IMR-90 (cell line): ENCODE measurements at regions not wholly inside any gene's neighbourhood (a gene's known extent, or its start where the extent isn't known, plus 50 kb on each side); places are given as distances from the start of the nearest gene placed in this dataset.

Experiments
- ATAC-seq: fragments of 200-7000 bp; cut with Tn5 transposase; 2 replicates; pipeline ENCODE4 v1.9.1; 2020; ENCODE audit warnings: low read depth, mild to moderate bottlenecking, moderate library complexity
- BruUV-seq: library from RNA; stranded (reverse); fragments of 400-500 nt; replicated peaks from 2 replicates; lab custom pipeline; 2021; lab: Mats Ljungman, UMichigan
- CTCF ChIA-PET: fragments of 300-600 bp; formaldehyde crosslinking; extraction: SDS; loops from one replicate; lab custom pipeline; 2021; ENCODE audit warnings: antibody characterized with exemption; lab: Yijun Ruan, JAX
- POLR2A ChIA-PET: fragments of 300-600 bp; sonication (Branson Sonifier 250); formaldehyde crosslinking; loops from one replicate; lab custom pipeline; 2022; ENCODE audit warnings: antibody characterized with exemption; ENCODE audit not compliant: unreplicated experiment; lab: Charles Lee
- DNase-seq: peaks from one replicate; pipeline ENCODE4 v3.0.0; 2013
- H2AFZ ChIP-seq: replicated peaks from 2 replicates; pipeline ENCODE3; 2013; ENCODE audit warnings: low read length, mild to moderate bottlenecking; ENCODE audit not compliant: poor library complexity
- H2AK5ac ChIP-seq: 2 replicates; pipeline ENCODE4 v1.6.1; 2013; ENCODE audit warnings: low read depth, low read length, inconsistent platforms
- H2AK9ac ChIP-seq: replicated peaks from 2 replicates; pipeline ENCODE3; 2013; ENCODE audit warnings: mild to moderate bottlenecking, low read depth, low read length, moderate library complexity; ENCODE audit not compliant: poor library complexity
- H2BK120ac ChIP-seq: 2 replicates; pipeline ENCODE4 v1.6.1; 2013; ENCODE audit warnings: low read depth, low read length, inconsistent platforms
- H2BK15ac ChIP-seq: 3 replicates; pipeline ENCODE4 v1.6.1; 2013; ENCODE audit warnings: low read depth, low read length, inconsistent platforms
- H2BK20ac ChIP-seq: 2 replicates; pipeline ENCODE4 v1.6.1; 2013; ENCODE audit warnings: low read depth, mild to moderate bottlenecking, inconsistent platforms, low read length, moderate library complexity
- H2BK5ac ChIP-seq: 2 replicates; pipeline ENCODE4 v1.6.1; 2013; ENCODE audit warnings: mild to moderate bottlenecking, low read depth, low read length, inconsistent platforms; ENCODE audit not compliant: poor library complexity, severe bottlenecking
- H3K14ac ChIP-seq: replicated peaks from 2 replicates; pipeline ENCODE4 v1.6.1; 2013; ENCODE audit warnings: low read depth, low read length, inconsistent platforms
- H3K18ac ChIP-seq: 2 replicates; pipeline ENCODE4 v1.6.1; 2013; ENCODE audit warnings: low read depth, low read length, control low read depth
- H3K23ac ChIP-seq: 2 replicates; pipeline ENCODE4 v1.6.1; 2013; ENCODE audit warnings: low read depth, low read length, inconsistent platforms
- H3K27ac ChIP-seq: 2 replicates; pipeline ENCODE4 v1.5.1; 2013; ENCODE audit warnings: mild to moderate bottlenecking, control low read depth, low read length; ENCODE audit not compliant: insufficient read depth
- H3K27me3 ChIP-seq: 2 replicates; pipeline ENCODE4 v1.6.1; 2013; ENCODE audit warnings: low read length; ENCODE audit not compliant: control insufficient read depth, insufficient read depth
- H3K36me3 ChIP-seq: 2 replicates; pipeline ENCODE4 v1.6.1; 2013; ENCODE audit warnings: low read length, mixed read lengths; ENCODE audit not compliant: control insufficient read depth, insufficient read depth
- H3K4ac ChIP-seq: 2 replicates; pipeline ENCODE4 v1.6.1; 2013; ENCODE audit warnings: low read depth, low read length, inconsistent platforms
- H3K4me1 ChIP-seq: 2 replicates; pipeline ENCODE4 v1.6.1; 2013; ENCODE audit warnings: low read length, mixed read lengths; ENCODE audit not compliant: control insufficient read depth, insufficient read depth
- H3K4me2 ChIP-seq: 2 replicates; pipeline ENCODE4 v1.6.1; 2013; ENCODE audit warnings: low read depth, mild to moderate bottlenecking, control low read depth, low read length, moderate library complexity
- H3K4me3 ChIP-seq: 2 replicates; pipeline ENCODE4 v1.5.1; 2013; ENCODE audit warnings: low read depth, mild to moderate bottlenecking, control low read depth, low read length, moderate library complexity; ENCODE audit not compliant: insufficient read depth
- H3K56ac ChIP-seq: 2 replicates; pipeline ENCODE4 v1.6.1; 2013; ENCODE audit warnings: low read length, inconsistent platforms; ENCODE audit not compliant: insufficient read depth; ENCODE audit errors: extremely low read depth
- H3K79me1 ChIP-seq, 2 experiments: 2 replicates each; pipeline ENCODE4 v1.6.1; 2013; ENCODE audit warnings: low read length in 2 of 2, inconsistent platforms in 1 of 2, low read depth in 1 of 2
- H3K9ac ChIP-seq: 2 replicates; pipeline ENCODE4 v1.6.1; 2013; ENCODE audit warnings: low read depth, low read length, control low read depth
- H3K9me1 ChIP-seq: 2 replicates; pipeline ENCODE4 v1.6.1; 2013; ENCODE audit warnings: low read length, inconsistent platforms; ENCODE audit not compliant: insufficient read depth
- H3K9me3 ChIP-seq: 2 replicates; pipeline ENCODE4 v1.6.1; 2013; ENCODE audit warnings: low read length; ENCODE audit not compliant: control insufficient read depth, insufficient read depth
- H4K20me1 ChIP-seq: 2 replicates; pipeline ENCODE4 v1.6.1; 2013; ENCODE audit warnings: low read length, inconsistent platforms; ENCODE audit not compliant: insufficient read depth
- H4K5ac ChIP-seq: 2 replicates; pipeline ENCODE4 v1.6.1; 2013; ENCODE audit warnings: mild to moderate bottlenecking, low read depth, low read length, control low read depth
- H4K8ac ChIP-seq, 2 experiments: 2 replicates each; pipeline ENCODE4 v1.6.1; 2013; ENCODE audit warnings: low read depth in 2 of 2, low read length in 2 of 2, control low read depth in 1 of 2, inconsistent platforms in 1 of 2
- H4K91ac ChIP-seq: 2 replicates; pipeline ENCODE4 v1.6.1; 2013; ENCODE audit warnings: low read depth, low read length, inconsistent platforms; ENCODE audit not compliant: insufficient read depth
- CHD1 ChIP-seq: IDR thresholded peaks from 2 replicates; pipeline ENCODE4 v1.6.1; 2012; ENCODE audit warnings: low read depth, low read length, improper control_type of control experiment
- FOS ChIP-seq: fragments of 150-350 bp; IDR thresholded peaks from 2 replicates; pipeline ENCODE4 v1.6.1; 2016; ENCODE audit warnings: low read depth, low read length
- MAZ ChIP-seq: IDR thresholded peaks from 2 replicates; pipeline ENCODE4 v1.6.1; 2012; ENCODE audit warnings: low read depth, mild to moderate bottlenecking, low read length, improper control_type of control experiment, moderate library complexity, borderline replicate concordance
- RAD21 ChIP-seq: IDR thresholded peaks from 2 replicates; pipeline ENCODE4 v1.6.1; 2012; ENCODE audit warnings: low read length, improper control_type of control experiment
- RFX5 ChIP-seq: IDR thresholded peaks from 2 replicates; pipeline ENCODE4 v1.8.0; 2012; ENCODE audit warnings: low read depth, mild to moderate bottlenecking, low read length, moderate library complexity
- WGBS, 2 experiments: methylation state at CpG; one replicate each; pipeline versions ENCODE4 v1.1.5 to v1.1.7; 2013; ENCODE audit warnings: missing lambda C conversion rate in 2 of 2; ENCODE audit not compliant: insufficient read length in 1 of 2; ENCODE audit errors: extremely low coverage in 2 of 2; 5-methylcytosine and 5-hydroxymethylcytosine counted together
- dilution Hi-C: fragments of 300-500 bp; cut with HindIII; formaldehyde crosslinking; loops from one replicate; pipeline ENCODE4 v1.14.3; 2018; ENCODE audit warnings: low sequenced_read_pairs; ENCODE audit not compliant: unreplicated experiment
- in situ Hi-C: fragments of 300-500 bp; cut with MboI; formaldehyde crosslinking; loops from 3 replicates; pipeline ENCODE4 v1.14.3; 2019; ENCODE audit warnings: low sequenced_read_pairs, inconsistent platforms, mixed read lengths
- intact Hi-C: fragments of 100-400 bp; cut with micrococcal nuclease; formaldehyde crosslinking; loops from 2 replicates; pipeline ENCODE4 v1.10.0; 2022
- TF ChIP-seq, protein P1 (sequence below): fragments of 150-350 bp; IDR thresholded peaks from 2 replicates; pipeline ENCODE4 v1.6.1; 2017; ENCODE audit warnings: mild to moderate bottlenecking, antibody characterized with exemption, low read length, low read depth

DNA sequence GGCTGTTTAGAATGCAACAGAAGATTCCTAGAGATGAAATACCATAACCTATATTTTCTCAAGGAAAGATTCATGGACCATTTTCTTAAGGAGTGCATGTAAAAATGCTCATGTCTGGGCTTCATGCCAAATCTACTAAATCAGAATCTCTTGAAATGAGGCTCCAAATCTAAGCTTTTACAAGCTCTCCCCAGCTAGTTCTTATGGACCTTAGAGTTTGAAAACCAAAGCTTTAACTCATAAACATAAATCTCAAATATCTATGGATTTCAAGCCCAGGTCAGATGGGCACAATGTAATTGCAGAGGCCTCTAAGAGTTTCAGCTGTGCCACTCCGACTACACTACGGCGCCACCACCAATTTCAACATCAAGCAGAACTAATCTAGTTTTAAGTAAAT lies 117.3 kb upstream of the CAND1 start:
- TF ChIP-seq MAZ (no peak), RAD21 (no peak), RFX5 (no peak), FOS (no peak), CHD1 (no peak)
- TF ChIP-seq, protein P1, sequence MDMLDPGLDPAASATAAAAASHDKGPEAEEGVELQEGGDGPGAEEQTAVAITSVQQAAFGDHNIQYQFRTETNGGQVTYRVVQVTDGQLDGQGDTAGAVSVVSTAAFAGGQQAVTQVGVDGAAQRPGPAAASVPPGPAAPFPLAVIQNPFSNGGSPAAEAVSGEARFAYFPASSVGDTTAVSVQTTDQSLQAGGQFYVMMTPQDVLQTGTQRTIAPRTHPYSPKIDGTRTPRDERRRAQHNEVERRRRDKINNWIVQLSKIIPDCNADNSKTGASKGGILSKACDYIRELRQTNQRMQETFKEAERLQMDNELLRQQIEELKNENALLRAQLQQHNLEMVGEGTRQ, result no peak
- Histone ChIP-seq H2BK15ac (no peak overlapping the region), H3K18ac (no peak overlapping the region), H4K5ac (no peak overlapping the region), H3K79me1 (no peaks in the 10 kb centered on the region), H3K36me3 (no peaks in the 10 kb centered on the region), H3K14ac (no peak overlapping the region), H2BK5ac (no peak overlapping the region), H4K8ac (no peak overlapping the region), H3K27me3 (no peaks in the 10 kb centered on the region), H3K4me2 (no peak overlapping the region), H4K20me1 (no peaks in the 10 kb centered on the region), H2BK120ac (no peak overlapping the region), H3K23ac (no peak overlapping the region), H2BK20ac (no peak overlapping the region), H3K4ac (no peak overlapping the region), H4K91ac (no peak overlapping the region), H3K9me3 (no peaks in the 10 kb centered on the region), H3K56ac (no peak overlapping the region), H2AK5ac (no peak overlapping the region), H2AFZ (no peak overlapping the region), H3K4me3 (no peak overlapping the region), H3K9me1 (no peaks in the 10 kb centered on the region), H3K27ac (no peak overlapping the region), H3K9ac (no peak overlapping the region), H3K4me1 (no peaks in the 10 kb centered on the region), H2AK9ac (no peak overlapping the region)
- BruUV-seq, result no TSS peak
- no CpG with 5 or more reads among the region's 3 CpGs for WGBS, 2 experiments
- ATAC-seq (no peak), DNase-seq (no peak)
- in situ Hi-C loops (no loop called here), intact Hi-C loops (no loop called here), dilution Hi-C loops (no loop called here)
- ChIA-PET POLR2A (no interaction called here), CTCF (interaction anchor here (1.1 kb wide), 1 partner anchor 10 kb away, joined by 5 read pairs; no protein-coding TSS in a partner anchor)
